Activated naive CD8-positive, alpha-beta T cell treated with anti-CD3 and anti-CD28 coated beads, Interleukin-2, amount 10 ng/mL, durations not matched to agents 7 days and 5 days (primary cell): ENCODE measurements at regions not wholly inside any gene's neighbourhood (a gene's known extent, or its start where the extent isn't known, plus 50 kb on each side); places are given as distances from the start of the nearest gene placed in this dataset.
"Not testable (repeated sequence)": the region's sequence is repeated elsewhere in the genome, so short reads cannot be mapped to it uniquely, and the experiment has no call there.

Experiments
- ATAC-seq: fragments of 150-1000 bp; cut with Tn5 transposase; one replicate; pipeline ENCODE4 v1.10.0; 2021; ENCODE audit warnings: low read depth, moderate library complexity
- POLR2A ChIA-PET: fragments of 350-600 bp; sonication (Branson Sonifier 250); formaldehyde crosslinking; loops from one replicate; lab custom pipeline; 2021; ENCODE audit warnings: antibody characterized with exemption; lab: Charles Lee
- DNase-seq: peaks from one replicate; pipeline ENCODE4 v3.0.0; 2021
- H3K27ac Mint-ChIP-seq: one replicate; pipeline ENCODE4 v1.8.0; 2022; ENCODE audit warnings: mild to moderate bottlenecking, mixed read lengths
- H3K27me3 Mint-ChIP-seq: one replicate; pipeline ENCODE4 v1.8.0; 2022; ENCODE audit warnings: mild to moderate bottlenecking, moderate library complexity, mixed read lengths
- H3K36me3 Mint-ChIP-seq: one replicate; pipeline ENCODE4 v1.8.0; 2021; ENCODE audit warnings: mild to moderate bottlenecking, mixed read lengths
- H3K4me1 Mint-ChIP-seq: one replicate; pipeline ENCODE4 v1.8.0; 2021; ENCODE audit warnings: mixed read lengths
- H3K4me3 Mint-ChIP-seq: one replicate; pipeline ENCODE4 v1.8.0; 2022; ENCODE audit warnings: mild to moderate bottlenecking, moderate library complexity, mixed read lengths
- H3K9me3 Mint-ChIP-seq: one replicate; pipeline ENCODE4 v1.8.0; 2021; ENCODE audit warnings: mixed read lengths

DNA sequence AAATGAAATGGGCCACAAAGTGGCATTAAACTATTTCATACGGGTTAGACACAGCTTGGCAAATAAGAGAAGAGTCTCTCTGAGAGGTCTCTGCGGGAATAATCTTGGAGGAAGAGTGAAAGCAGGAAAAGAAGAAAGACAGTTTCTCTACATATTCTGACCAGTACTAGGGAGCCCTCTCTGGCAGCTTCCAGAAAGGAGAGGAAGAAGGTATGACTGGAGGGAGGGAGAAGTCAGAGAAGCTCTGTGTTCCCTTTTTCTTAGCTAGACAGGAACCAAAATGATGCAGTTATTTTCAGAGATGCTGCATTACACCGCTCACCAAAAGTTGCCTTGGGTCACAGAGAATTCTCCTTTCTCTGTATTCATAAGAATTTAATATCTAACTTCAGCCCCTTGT, 382.1 kb downstream of the KCNA4 start:
- DNase-seq (no peak), ATAC-seq (no peak)
- Mint-ChIP-seq H3K27ac (no peak overlapping the region), H3K4me1 (no peaks in the 10 kb centered on the region), H3K9me3 (peaks cover 2% of the 10 kb centered on the region), H3K27me3 (no peaks in the 10 kb centered on the region), H3K36me3 (no peaks in the 10 kb centered on the region), H3K4me3 (no peak overlapping the region)
- POLR2A ChIA-PET, result no interaction called here

DNA sequence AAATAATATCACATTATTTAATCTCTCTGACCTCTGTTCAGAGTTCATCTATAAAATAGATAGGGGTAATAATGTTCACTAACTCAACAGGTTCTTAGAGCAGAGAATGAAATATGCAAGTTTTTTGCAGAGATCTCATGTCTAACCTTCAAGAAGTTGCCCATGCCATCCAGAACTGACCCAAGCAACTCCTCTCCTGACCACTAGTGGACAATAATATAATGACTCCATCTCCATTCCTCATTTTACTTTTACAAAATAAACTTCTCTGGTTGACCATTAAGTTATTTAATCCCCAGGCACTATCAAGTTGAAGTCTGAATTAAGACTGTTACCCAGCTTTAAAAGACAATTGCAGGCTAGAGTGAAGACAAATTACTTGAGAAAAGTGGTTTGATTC, 382.6 kb downstream of the KCNA4 start:
- peaks cover 2% of the 10 kb centered on the region for H3K9me3 Mint-ChIP-seq
- no peak overlapping the region for H3K27ac Mint-ChIP-seq
- H3K4me3 Mint-ChIP-seq, result no peak overlapping the region
- no peaks in the 10 kb centered on the region for H3K27me3 Mint-ChIP-seq
- POLR2A ChIA-PET, result no interaction called here
- ATAC-seq (no peak), DNase-seq (no peak)
- H3K36me3 Mint-ChIP-seq, result no peaks in the 10 kb centered on the region
- no peaks in the 10 kb centered on the region for H3K4me1 Mint-ChIP-seq

DNA sequence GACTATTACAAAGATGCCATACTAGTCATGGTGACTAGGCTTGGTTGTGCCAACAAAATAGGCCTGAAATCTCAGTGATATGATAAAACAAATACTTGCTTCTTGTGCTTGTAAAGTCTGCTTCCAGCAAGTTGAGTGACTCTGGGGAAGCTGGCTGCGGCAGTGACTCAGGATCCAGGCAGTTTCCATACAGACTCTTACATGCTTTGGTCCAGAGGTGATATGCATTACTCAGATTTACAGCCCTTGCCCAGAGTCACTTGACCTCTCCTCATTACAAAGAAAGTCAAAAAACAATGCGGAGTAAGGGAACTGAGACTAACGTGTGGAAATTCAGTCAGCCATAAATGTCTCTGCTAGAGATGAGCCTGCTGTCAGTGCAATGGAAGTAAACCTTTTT, 387.5 kb downstream of the KCNA4 start:
- no peak for DNase-seq
- no peaks in the 10 kb centered on the region for H3K27me3 Mint-ChIP-seq

DNA sequence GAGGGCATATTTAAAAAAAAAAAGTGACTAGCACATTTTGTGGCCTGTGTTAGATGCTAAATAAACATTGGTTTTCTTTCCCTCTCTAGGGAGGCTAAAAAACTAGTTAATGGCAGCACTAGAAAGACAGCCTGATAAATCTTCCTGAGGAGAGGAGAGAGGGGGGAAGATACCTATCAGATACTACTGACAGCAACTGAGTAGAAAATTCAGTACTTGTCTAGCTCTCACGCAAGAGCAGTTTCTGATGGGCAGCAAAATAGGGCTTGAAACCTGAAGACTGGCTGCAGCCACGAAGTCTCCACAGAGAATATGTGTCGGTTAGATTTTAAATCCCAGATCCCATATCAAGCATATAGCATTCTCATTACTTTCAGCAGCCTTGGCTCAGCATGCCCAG, 388.2 kb downstream of the KCNA4 start:
- H3K9me3 Mint-ChIP-seq, result peaks cover 2% of the 10 kb centered on the region
- no peak overlapping the region for H3K27ac Mint-ChIP-seq
- H3K4me1 Mint-ChIP-seq, result no peaks in the 10 kb centered on the region
- ATAC-seq (no peak), DNase-seq (no peak)
- H3K27me3 Mint-ChIP-seq, result no peaks in the 10 kb centered on the region
- H3K4me3 Mint-ChIP-seq, result no peak overlapping the region
- no peaks in the 10 kb centered on the region for H3K36me3 Mint-ChIP-seq
- POLR2A ChIA-PET, result no interaction called here

More for the DNA sequence above, 387.5 kb downstream of the KCNA4 start:
- ATAC-seq, result no peak
- Mint-ChIP-seq H3K9me3 (peaks cover 2% of the 10 kb centered on the region), H3K4me3 (no peak overlapping the region), H3K4me1 (no peaks in the 10 kb centered on the region), H3K27ac (no peak overlapping the region), H3K36me3 (no peaks in the 10 kb centered on the region)
- POLR2A ChIA-PET, result no interaction called here

DNA sequence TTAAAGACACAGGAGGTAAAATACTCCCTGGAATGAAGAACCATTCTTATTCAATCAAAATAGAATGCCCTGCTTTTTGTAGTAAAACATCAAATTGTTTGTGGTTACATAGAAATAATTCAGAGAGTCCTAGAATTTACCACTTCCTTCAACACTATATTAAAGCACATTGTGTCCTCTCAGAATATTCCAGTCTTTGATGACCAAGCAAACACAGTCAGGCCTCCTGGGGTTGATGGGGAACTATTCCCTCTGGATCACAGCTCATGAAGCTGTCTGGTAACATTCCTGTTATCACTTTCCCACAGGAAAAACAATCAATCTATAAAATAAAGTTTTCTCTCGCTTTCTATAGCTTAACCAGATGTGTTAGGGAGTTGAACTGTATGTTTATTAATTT, 389.3 kb downstream of the KCNA4 start:
- no peaks in the 10 kb centered on the region for H3K4me1 Mint-ChIP-seq
- POLR2A ChIA-PET, result no interaction called here
- ATAC-seq (no peak), DNase-seq (no peak)
- no peak overlapping the region for H3K4me3 Mint-ChIP-seq
- H3K9me3 Mint-ChIP-seq, result peaks cover 2% of the 10 kb centered on the region
- no peaks in the 10 kb centered on the region for H3K36me3 Mint-ChIP-seq
- H3K27me3 Mint-ChIP-seq, result no peaks in the 10 kb centered on the region
- no peak overlapping the region for H3K27ac Mint-ChIP-seq

DNA sequence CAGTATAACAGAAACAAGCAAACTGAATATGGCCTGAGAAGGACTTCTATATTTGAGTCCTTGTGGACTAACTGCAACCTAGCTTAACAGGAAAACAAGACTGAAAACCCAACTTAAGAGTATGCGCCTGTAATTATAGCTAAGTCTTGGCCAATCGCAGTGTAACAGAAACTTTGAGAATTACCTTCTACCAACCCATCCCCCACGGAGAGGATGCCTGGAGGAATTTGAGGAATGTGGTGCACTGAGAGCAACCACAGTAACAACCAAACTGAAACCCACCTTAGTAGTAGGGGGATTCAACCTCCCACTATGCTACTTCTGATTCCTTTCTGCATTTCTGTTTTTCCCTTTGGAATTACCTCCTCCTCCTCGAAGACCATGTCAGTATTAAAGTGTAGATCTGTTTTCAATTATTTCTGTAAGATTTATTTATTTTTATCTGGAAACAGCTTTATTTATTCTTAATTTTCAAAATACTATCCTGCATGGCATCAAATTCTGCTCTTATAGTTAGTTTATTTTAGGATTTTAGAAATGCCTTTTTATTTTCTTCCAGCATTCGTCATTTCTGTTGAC, 393.6 kb downstream of the KCNA4 start:
- Mint-ChIP-seq H3K27ac (no peak overlapping the region), H3K36me3 (no peaks in the 10 kb centered on the region), H3K4me1 (no peaks in the 10 kb centered on the region), H3K27me3 (no peaks in the 10 kb centered on the region), H3K9me3 (peaks cover 2% of the 10 kb centered on the region), H3K4me3 (no peak overlapping the region)
- DNase-seq, result no peak
- no peak for ATAC-seq
- POLR2A ChIA-PET, result no interaction called here

DNA sequence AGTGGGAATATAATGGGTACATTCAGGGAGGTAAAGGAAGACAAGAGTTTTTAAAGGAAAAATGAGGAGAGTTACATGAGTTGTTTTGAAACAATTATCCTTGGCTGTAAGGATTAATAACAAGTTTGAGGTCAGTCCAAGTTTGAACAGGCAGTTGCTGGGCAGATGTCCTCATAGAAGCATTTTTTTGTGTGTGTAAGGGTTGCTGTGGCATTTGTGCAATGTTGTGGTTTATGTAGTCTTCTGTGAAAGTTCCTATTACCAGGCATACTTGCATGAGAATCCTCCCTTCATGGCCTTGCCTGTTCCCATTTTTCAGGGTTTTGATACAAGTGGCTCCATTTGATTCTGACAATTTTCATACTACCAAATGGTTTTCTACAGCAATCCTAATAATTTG, 400.2 kb downstream of the KCNA4 start:
- ATAC-seq (no peak), DNase-seq (no peak)
- Mint-ChIP-seq H3K4me3 (no peak overlapping the region), H3K36me3 (no peaks in the 10 kb centered on the region), H3K4me1 (no peaks in the 10 kb centered on the region), H3K27me3 (no peaks in the 10 kb centered on the region), H3K9me3 (no peaks in the 10 kb centered on the region), H3K27ac (no peak overlapping the region)
- POLR2A ChIA-PET, result no interaction called here

DNA sequence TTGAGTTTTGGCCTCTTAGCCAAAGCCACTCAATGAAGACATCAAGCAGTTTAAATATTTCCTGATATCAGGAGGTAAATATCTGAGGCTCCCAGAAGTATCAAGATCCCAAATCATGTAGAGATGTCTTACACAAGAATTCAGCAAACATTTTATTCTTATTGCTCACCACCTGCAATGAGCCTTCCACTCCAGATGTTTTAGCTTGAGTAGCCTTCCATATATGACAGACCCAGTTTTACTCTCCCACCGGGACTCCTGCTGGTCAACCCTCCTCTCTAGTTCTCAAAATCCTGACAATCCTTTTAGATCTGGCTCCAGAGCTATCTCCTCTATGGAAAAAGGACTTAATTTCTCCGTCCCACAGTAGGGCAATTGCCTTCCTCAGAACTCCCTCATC, 404.4 kb downstream of the KCNA4 start:
- Mint-ChIP-seq H3K4me1 (no peaks in the 10 kb centered on the region), H3K36me3 (no peaks in the 10 kb centered on the region), H3K27ac (no peak overlapping the region), H3K4me3 (no peak overlapping the region), H3K9me3 (peaks cover 1% of the 10 kb centered on the region), H3K27me3 (no peaks in the 10 kb centered on the region)
- POLR2A ChIA-PET, result no interaction called here
- no peak for DNase-seq
- no peak for ATAC-seq

DNA sequence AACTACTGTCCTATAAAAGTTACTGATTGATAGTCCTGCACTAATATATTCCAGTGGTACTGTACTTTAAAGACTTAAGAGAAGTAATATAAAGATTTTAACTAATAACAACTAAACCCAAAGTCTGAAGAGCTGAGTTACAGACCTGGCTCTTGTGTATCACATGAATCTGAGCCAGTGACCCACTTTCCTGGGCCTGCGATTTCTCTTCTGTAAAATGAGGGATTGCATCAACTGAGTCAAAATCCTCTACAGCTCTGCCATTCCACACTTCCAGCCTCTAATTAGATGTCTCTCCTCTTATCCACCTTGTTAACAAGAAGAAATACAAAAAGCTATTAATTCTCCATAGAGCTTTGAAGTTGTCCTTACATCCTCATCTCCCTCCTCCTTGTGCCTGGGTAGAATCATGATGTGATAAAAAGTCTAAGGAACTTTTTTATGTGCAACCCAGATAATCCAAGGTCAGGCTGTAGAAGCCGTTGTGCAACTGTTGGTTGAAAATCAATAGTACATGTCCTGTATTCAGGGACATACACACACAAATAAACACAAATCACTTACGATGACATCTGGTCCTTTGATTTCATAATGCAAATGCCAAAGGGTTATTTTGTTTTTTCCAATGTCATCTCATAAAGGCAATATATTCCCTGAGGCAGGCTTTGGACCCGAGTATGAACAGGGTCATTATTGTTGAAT, 410.3 kb downstream of the KCNA4 start:
- no peak for DNase-seq
- Mint-ChIP-seq H3K27ac (no peak overlapping the region), H3K27me3 (no peaks in the 10 kb centered on the region), H3K9me3 (peaks cover 6% of the 10 kb centered on the region), H3K36me3 (no peaks in the 10 kb centered on the region), H3K4me1 (no peaks in the 10 kb centered on the region), H3K4me3 (no peak overlapping the region)
- POLR2A ChIA-PET, result no interaction called here
- ATAC-seq, result no peak

DNA sequence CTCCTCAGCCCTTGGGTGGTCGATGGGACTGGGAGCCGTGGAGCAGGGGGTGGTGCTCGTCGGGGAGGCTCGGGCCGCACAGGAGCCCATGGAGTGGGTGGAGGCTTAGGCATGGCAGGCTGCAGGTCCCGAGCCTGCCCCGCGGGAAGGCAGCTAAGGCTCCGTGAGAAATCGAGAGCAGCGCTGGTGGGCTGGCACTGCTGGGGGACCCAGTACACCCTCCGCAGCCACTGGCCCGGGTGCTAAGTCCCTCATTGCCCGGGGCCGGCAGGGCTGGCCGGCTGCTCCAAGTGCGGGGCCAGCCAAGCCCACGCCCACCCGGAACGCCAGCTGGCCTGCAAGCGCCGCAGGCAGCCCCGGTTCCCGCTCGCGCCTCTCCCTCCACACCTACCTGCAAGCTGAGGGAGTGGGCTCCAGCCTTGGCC, 416.7 kb downstream of the KCNA4 start:
- H3K27me3 Mint-ChIP-seq, H3K4me3 Mint-ChIP-seq, H3K4me1 Mint-ChIP-seq, H3K9me3 Mint-ChIP-seq, POLR2A ChIA-PET, DNase-seq, ATAC-seq, H3K36me3 Mint-ChIP-seq, H3K27ac Mint-ChIP-seq: not testable (repeated sequence)

DNA sequence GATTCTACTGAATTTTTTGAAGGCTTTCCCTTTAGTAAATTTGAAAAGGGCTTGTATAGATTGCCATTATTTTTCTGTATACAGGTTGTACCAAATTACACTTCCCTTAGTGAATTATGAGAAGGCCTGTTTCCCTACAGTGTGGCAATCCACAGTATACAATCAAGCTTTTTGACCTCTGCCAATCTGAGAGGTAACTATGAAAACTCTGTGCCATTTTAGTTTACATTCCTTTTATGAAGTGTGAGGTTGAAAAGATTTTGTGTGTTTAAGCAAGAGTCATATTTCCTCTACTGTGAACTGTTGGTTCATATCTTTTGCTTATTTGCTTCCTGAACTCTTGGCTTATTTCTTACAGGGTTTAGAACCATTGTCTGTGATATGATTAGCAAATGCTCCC, 432.5 kb downstream of the KCNA4 start:
- H3K27me3 Mint-ChIP-seq, result no peaks in the 10 kb centered on the region
- no peak overlapping the region for H3K27ac Mint-ChIP-seq
- POLR2A ChIA-PET, result no interaction called here
- no peak overlapping the region for H3K4me3 Mint-ChIP-seq
- no peak for ATAC-seq
- no peaks in the 10 kb centered on the region for H3K4me1 Mint-ChIP-seq
- no peaks in the 10 kb centered on the region for H3K36me3 Mint-ChIP-seq
- H3K9me3 Mint-ChIP-seq, result peaks cover 10% of the 10 kb centered on the region
- DNase-seq, result no peak

DNA sequence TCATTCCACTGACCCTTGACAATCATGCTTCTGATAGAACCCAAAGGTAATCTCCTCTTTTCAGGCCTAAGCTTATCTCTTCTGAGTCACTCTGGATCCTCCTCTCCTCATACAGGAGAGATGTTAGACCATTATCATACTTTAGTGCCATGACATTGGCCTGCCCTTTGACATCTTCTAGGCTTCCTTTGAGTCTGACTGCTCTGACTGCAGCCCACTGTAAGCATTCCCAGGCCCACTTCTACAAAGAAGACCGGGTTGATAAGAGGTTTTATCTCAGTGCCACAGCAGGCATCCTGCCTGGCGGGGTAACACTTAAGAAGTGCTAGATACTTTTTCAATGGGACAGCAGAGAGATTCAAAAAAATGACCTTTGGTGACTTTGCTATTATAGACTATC, 438.0 kb downstream of the KCNA4 start:
- no peak for ATAC-seq
- no peaks in the 10 kb centered on the region for H3K36me3 Mint-ChIP-seq
- POLR2A ChIA-PET, result no interaction called here
- H3K27ac Mint-ChIP-seq, result no peak overlapping the region
- no peaks in the 10 kb centered on the region for H3K27me3 Mint-ChIP-seq
- H3K4me1 Mint-ChIP-seq, result no peaks in the 10 kb centered on the region
- no peak for DNase-seq
- H3K4me3 Mint-ChIP-seq, result no peak overlapping the region
- peaks cover 13% of the 10 kb centered on the region for H3K9me3 Mint-ChIP-seq

DNA sequence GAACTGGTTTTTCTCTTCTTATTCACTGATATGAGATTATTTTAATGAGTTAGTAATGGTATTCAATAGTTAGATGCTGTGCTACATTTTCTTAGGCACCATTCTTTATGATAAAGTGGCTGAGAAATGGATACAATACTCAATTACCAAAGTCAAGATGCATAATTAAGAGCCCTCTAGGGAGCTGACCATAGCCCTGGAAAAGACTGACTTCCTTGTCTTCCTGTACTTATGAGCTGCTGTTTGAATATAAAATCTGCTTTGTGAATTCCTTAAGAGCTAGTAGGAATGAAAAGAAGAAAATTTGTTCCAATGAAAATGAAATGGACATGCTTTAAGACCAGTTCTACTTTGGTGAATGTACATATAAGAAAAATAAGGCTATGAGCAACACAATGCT, 452.3 kb downstream of the KCNA4 start:
- no peak for ATAC-seq
- H3K27me3 Mint-ChIP-seq, result no peaks in the 10 kb centered on the region

DNA sequence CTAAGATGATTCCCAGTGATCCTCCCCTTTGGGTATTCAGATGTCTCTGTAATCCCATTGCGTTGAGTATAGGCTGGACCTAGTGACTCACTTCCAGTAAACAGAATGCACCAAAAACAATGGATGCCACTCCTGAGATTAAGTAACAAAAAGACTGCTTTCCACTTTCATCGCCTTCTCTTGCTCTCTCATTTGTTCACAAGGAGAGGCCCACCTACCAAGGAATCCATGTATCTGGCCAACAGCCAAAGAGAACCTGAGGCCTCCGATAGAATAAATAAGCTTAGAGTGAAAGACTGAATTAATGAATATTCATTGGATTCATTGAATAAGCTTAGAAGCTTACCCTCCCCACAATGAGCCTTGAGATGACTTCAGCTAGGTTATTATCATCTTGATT, 454.6 kb downstream of the KCNA4 start:
- no peak overlapping the region for H3K27ac Mint-ChIP-seq
- no peaks in the 10 kb centered on the region for H3K27me3 Mint-ChIP-seq
- no peaks in the 10 kb centered on the region for H3K36me3 Mint-ChIP-seq
- H3K9me3 Mint-ChIP-seq, result no peaks in the 10 kb centered on the region
- no peak overlapping the region for H3K4me3 Mint-ChIP-seq
- DNase-seq (no peak), ATAC-seq (no peak)
- no peaks in the 10 kb centered on the region for H3K4me1 Mint-ChIP-seq
- POLR2A ChIA-PET, result no interaction called here

More for the DNA sequence above, 452.3 kb downstream of the KCNA4 start:
- H3K36me3 Mint-ChIP-seq, result no peaks in the 10 kb centered on the region
- no peak overlapping the region for H3K4me3 Mint-ChIP-seq
- DNase-seq, result no peak
- POLR2A ChIA-PET, result no interaction called here
- H3K9me3 Mint-ChIP-seq, result peaks cover 1% of the 10 kb centered on the region
- H3K4me1 Mint-ChIP-seq, result no peaks in the 10 kb centered on the region
- no peak overlapping the region for H3K27ac Mint-ChIP-seq
